CD14-positive monocyte (primary cell): ENCODE measurements at regions not wholly inside any gene's neighbourhood (a gene's known extent, or its start where the extent isn't known, plus 50 kb on each side); places are given as distances from the start of the nearest gene placed in this dataset.
"Not testable (repeated sequence)": the region's sequence is repeated elsewhere in the genome, so short reads cannot be mapped to it uniquely, and the experiment has no call there.

ENCODE experiments used
- DNase-seq, 3 donors: peaks; one replicate each; pipeline ENCODE4 v3.0.0-alpha.2; 2011 to 2022
- H2AFZ ChIP-seq: 2 replicates; pipeline ENCODE4 v1.6.0; 2012; ENCODE audit warnings: mild to moderate bottlenecking, low read depth, low read length, inconsistent platforms; ENCODE audit not compliant: insufficient read depth, poor library complexity, severe bottlenecking
- H3K27ac ChIP-seq, 2 donors: 1 replicate in 1 of 2; 2 replicates in 1 of 2; pipeline ENCODE4 v1.5.1; 2012 to 2013; ENCODE audit warnings: low read length in 2 of 2, control low read depth in 1 of 2, inconsistent platforms in 1 of 2, low read depth in 1 of 2, mild to moderate bottlenecking in 1 of 2
- H3K27me3 ChIP-seq, 2 donors: one replicate each; pipeline versions ENCODE4 v1.6.0 to v1.6.1; 2011 to 2013; ENCODE audit warnings: low read length in 2 of 2; ENCODE audit not compliant: control insufficient read depth in 2 of 2, insufficient read depth in 2 of 2
- H3K36me3 ChIP-seq, 2 donors: replicated peaks in 1 of 2; 1 replicate in 1 of 2; 2 replicates in 1 of 2; pipeline versions ENCODE4 v1.5.1 to v1.6.1; 2012 to 2013; ENCODE audit warnings: low read length in 2 of 2, control low read depth in 1 of 2, inconsistent platforms in 1 of 2, mild to moderate bottlenecking in 1 of 2; ENCODE audit not compliant: insufficient read depth in 2 of 2, control insufficient read depth in 1 of 2
- H3K4me1 ChIP-seq, 2 donors: 1 replicate in 1 of 2; 2 replicates in 1 of 2; pipeline versions ENCODE4 v1.5.1 to v1.6.1; 2012 to 2013; ENCODE audit warnings: low read length in 2 of 2, control low read depth in 1 of 2, inconsistent platforms in 1 of 2, mild to moderate bottlenecking in 1 of 2, moderate library complexity in 1 of 2; ENCODE audit not compliant: insufficient read depth in 2 of 2, control insufficient read depth in 1 of 2
- H3K4me2 ChIP-seq: replicated peaks from 2 replicates; pipeline ENCODE3; 2012; ENCODE audit warnings: low read length, moderate library complexity, mild to moderate bottlenecking; ENCODE audit not compliant: poor library complexity, severe bottlenecking; ENCODE audit errors: extremely low read depth
- H3K4me3 ChIP-seq, 3 experiments: fragments of 200-600 bp in 1 of 3; sonication (generic) in 1 of 3; replicated peaks in 1 of 3; 1 replicate in 2 of 3; 2 replicates in 1 of 3; pipeline ENCODE4 v1.5.1; 2011 to 2013; ENCODE audit warnings: low read length in 3 of 3, mild to moderate bottlenecking in 3 of 3, control low read depth in 2 of 3, low read depth in 2 of 3, inconsistent platforms in 1 of 3, moderate library complexity in 1 of 3
- H3K79me2 ChIP-seq: 2 replicates; pipeline ENCODE4 v1.6.0; 2012; ENCODE audit warnings: mild to moderate bottlenecking, control low read depth, inconsistent platforms, low read length, moderate library complexity; ENCODE audit not compliant: insufficient read depth
- H3K9ac ChIP-seq: 2 replicates; pipeline ENCODE4 v1.6.0; 2017; ENCODE audit warnings: low read length, mild to moderate bottlenecking; ENCODE audit not compliant: insufficient read depth, poor library complexity, severe bottlenecking
- H3K9me3 ChIP-seq, 2 donors: replicated peaks in 1 of 2; 1 replicate in 1 of 2; 2 replicates in 1 of 2; pipeline versions ENCODE4 v1.5.1 to v1.6.1; 2012 to 2013; ENCODE audit warnings: low read length in 2 of 2, control low read depth in 1 of 2; ENCODE audit not compliant: control insufficient read depth in 1 of 2, insufficient read depth in 1 of 2
- H4K20me1 ChIP-seq: 2 replicates; pipeline ENCODE4 v1.6.0; 2012; ENCODE audit warnings: mild to moderate bottlenecking, low read length, control low read depth, moderate library complexity; ENCODE audit not compliant: insufficient read depth
- H3K27ac Mint-ChIP-seq, 7 donors: one replicate each; pipeline ENCODE4 v1.8.0; 2020; ENCODE audit warnings: mild to moderate bottlenecking in 7 of 7, mixed read lengths in 7 of 7, moderate library complexity in 6 of 7, inconsistent platforms in 2 of 7
- H3K27me3 Mint-ChIP-seq, 3 donors: one replicate each; pipeline ENCODE4 v1.8.0; 2021 to 2022; ENCODE audit warnings: low read depth in 3 of 3, mild to moderate bottlenecking in 3 of 3, mixed read lengths in 3 of 3, moderate library complexity in 3 of 3, inconsistent platforms in 1 of 3
- H3K36me3 Mint-ChIP-seq, 2 donors: one replicate each; pipeline ENCODE4 v1.8.0; 2020; ENCODE audit warnings: mixed read lengths in 2 of 2, inconsistent platforms in 1 of 2, mild to moderate bottlenecking in 1 of 2
- H3K4me1 Mint-ChIP-seq: one replicate; pipeline ENCODE4 v1.8.0; 2020; ENCODE audit warnings: mild to moderate bottlenecking, mixed read lengths
- H3K4me3 Mint-ChIP-seq, 2 donors: one replicate each; pipeline ENCODE4 v1.8.0; 2020; ENCODE audit warnings: mild to moderate bottlenecking in 2 of 2, mixed read lengths in 2 of 2, moderate library complexity in 1 of 2
- H3K9me3 Mint-ChIP-seq, 7 donors: one replicate each; pipeline ENCODE4 v1.8.0; 2020 to 2022; ENCODE audit warnings: mixed read lengths in 7 of 7, mild to moderate bottlenecking in 6 of 7, moderate library complexity in 6 of 7, inconsistent platforms in 2 of 7
- WGBS: methylation state at CpG from one replicate; pipeline ENCODE4 v1.1.5; 2013; ENCODE audit warnings: missing lambda C conversion rate; ENCODE audit not compliant: insufficient coverage; 5-methylcytosine and 5-hydroxymethylcytosine counted together
- intact Hi-C, 2 donors: fragments of 100-400 bp; cut with micrococcal nuclease; formaldehyde crosslinking; loops; one replicate each; pipeline versions ENCODE4 v1.15.0 to v1.15.1; 2023
- TF ChIP-seq, protein P1 (sequence below): fragments of 200-600 bp; IDR thresholded peaks from one replicate; pipeline ENCODE4 v1.8.0; 2022; ENCODE audit warnings: antibody characterized with exemption, mild to moderate bottlenecking

DNA sequence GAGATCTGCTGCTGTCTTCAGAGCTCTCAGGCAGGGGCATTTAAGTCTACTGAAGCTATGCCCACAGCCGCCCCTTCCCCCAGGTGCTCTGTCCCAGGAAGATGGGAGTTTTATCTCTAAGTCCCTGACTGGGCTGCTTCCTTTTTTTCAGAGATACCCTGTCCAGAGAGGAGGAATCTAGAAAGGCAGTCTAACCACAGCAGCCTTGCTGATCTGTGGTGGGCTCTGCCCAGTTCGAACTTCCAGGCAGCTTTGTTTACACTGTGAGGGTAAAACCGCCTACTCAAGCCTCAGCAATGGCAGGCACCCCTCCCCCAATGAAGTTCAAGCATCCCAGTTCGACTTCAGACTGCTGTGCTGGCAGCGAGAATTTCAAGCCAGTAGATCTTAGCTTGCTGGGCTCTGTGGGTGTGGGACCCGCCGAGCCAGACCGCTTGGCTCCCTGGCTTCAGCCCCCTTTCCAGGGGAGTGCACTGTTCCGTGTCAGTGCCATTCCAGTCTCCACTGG, 1639.9 kb upstream of the ADGRL3 start:
- H3K4me1 ChIP-seq, H3K36me3 ChIP-seq, H3K27me3 Mint-ChIP-seq, H2AFZ ChIP-seq, H3K4me2 ChIP-seq, H3K4me1 Mint-ChIP-seq, H3K9ac ChIP-seq, H3K79me2 ChIP-seq, H3K27me3 ChIP-seq, H3K9me3 Mint-ChIP-seq, intact Hi-C loops, H3K36me3 Mint-ChIP-seq, H3K27ac Mint-ChIP-seq, H3K27ac ChIP-seq, H3K4me3 Mint-ChIP-seq, H4K20me1 ChIP-seq, H3K4me3 ChIP-seq, DNase-seq, H3K9me3 ChIP-seq: not testable (repeated sequence)
- WGBS: 14% methylated on average over 7 of the region's 9 CpGs

DNA sequence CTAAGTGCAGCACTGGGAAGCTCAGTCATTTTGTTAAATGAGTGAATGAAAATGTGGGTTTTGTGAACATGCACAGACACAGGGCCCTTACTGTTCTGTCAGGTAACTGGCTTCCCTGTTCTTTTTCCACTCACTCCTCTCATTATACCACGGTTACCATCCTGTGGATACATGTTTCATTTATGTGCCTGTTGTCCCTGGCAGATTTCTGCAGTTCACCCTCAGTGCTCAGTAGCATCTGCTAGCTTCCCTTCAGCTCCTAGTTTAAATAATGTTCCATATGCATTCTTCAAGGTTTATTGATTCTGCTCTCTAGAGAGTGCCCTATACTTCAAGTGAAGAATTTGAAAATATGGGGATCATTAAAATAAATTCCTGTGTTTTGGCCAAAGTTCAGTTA, 1634.3 kb upstream of the ADGRL3 start:
- Mint-ChIP-seq H3K9me3 (no peaks in the 10 kb centered on the region), H3K27ac (no peak overlapping the region), H3K36me3 (no peaks in the 10 kb centered on the region), H3K4me1 (no peaks in the 10 kb centered on the region), H3K27me3 (peaks cover 0 to under 1% (median 0%) of the 10 kb centered on the region in 3 donors), H3K4me3 (no peak overlapping the region)
- Histone ChIP-seq H2AFZ (no peak overlapping the region), H4K20me1 (no peaks in the 10 kb centered on the region), H3K9ac (no peak overlapping the region), H3K4me3 (no peak overlapping the region), H3K4me2 (no peak overlapping the region), H3K36me3 (no peaks in the 10 kb centered on the region), H3K79me2 (no peaks in the 10 kb centered on the region), H3K27ac (no peak overlapping the region), H3K27me3 (no peaks in the 10 kb centered on the region), H3K4me1 (no peaks in the 10 kb centered on the region), H3K9me3 (no peaks in the 10 kb centered on the region)
- WGBS: no CpG with 5 or more reads among the region's 1 CpG
- intact Hi-C loops: no loop called here
- TF ChIP-seq, protein P1, sequence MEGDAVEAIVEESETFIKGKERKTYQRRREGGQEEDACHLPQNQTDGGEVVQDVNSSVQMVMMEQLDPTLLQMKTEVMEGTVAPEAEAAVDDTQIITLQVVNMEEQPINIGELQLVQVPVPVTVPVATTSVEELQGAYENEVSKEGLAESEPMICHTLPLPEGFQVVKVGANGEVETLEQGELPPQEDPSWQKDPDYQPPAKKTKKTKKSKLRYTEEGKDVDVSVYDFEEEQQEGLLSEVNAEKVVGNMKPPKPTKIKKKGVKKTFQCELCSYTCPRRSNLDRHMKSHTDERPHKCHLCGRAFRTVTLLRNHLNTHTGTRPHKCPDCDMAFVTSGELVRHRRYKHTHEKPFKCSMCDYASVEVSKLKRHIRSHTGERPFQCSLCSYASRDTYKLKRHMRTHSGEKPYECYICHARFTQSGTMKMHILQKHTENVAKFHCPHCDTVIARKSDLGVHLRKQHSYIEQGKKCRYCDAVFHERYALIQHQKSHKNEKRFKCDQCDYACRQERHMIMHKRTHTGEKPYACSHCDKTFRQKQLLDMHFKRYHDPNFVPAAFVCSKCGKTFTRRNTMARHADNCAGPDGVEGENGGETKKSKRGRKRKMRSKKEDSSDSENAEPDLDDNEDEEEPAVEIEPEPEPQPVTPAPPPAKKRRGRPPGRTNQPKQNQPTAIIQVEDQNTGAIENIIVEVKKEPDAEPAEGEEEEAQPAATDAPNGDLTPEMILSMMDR: no peak
- DNase-seq: no peak
